Stimulated activated CD8-positive, alpha-beta memory T cell treated with anti-CD3 and anti-CD28 coated beads, Interleukin-15, amount 100 ng/mL, for 1 hour (primary cell): ENCODE measurements at regions not wholly inside any gene's neighbourhood (a gene's known extent, or its start where the extent isn't known, plus 50 kb on each side); places are given as distances from the start of the nearest gene placed in this dataset.
"Not testable (repeated sequence)": the region's sequence is repeated elsewhere in the genome, so short reads cannot be mapped to it uniquely, and the experiment has no call there.

ENCODE experiments used
- DNase-seq: peaks from one replicate; pipeline ENCODE4 v3.0.0-alpha.2; 2020; ENCODE audit warnings: low read depth

- DNase-seq = no peak
Measured at GRCh38 chr1:30527511-30528140, 195.8 kb downstream of the MATN1 start.

GRCh38 chr1:30526652-30527345 lies 196.6 kb downstream of the MATN1 start:
- DNase-seq = no peak

- no peak for DNase-seq
Measured at GRCh38 chr1:30525971-30526651, 197.3 kb downstream of the MATN1 start.

- no peak for DNase-seq
Measured at GRCh38 chr1:30525631-30525970, 197.8 kb downstream of the MATN1 start.

GRCh38 chr1:30524840-30525617 lies 198.4 kb downstream of the MATN1 start:
- no peak for DNase-seq

- not testable (repeated sequence) for DNase-seq
Measured at GRCh38 chr1:30524025-30524555, 199.3 kb downstream of the MATN1 start.

GRCh38 chr1:30523055-30524020 lies 200.0 kb downstream of the MATN1 start:
- no peak for DNase-seq

GRCh38 chr1:30522031-30523004 lies 201.1 kb downstream of the MATN1 start:
- DNase-seq = no peak

- DNase-seq = no peak
Measured at GRCh38 chr1:30521261-30521865, 202.0 kb downstream of the MATN1 start.

GRCh38 chr1:30520476-30520875 lies 202.9 kb downstream of the MATN1 start:
- no peak for DNase-seq

- no peak for DNase-seq
Measured at GRCh38 chr1:30519201-30519763, 204.1 kb downstream of the MATN1 start.

GRCh38 chr1:30518696-30519095 lies 204.7 kb downstream of the MATN1 start:
- no peak for DNase-seq

GRCh38 chr1:30518186-30518585 lies 205.2 kb downstream of the MATN1 start:
- DNase-seq = no peak

GRCh38 chr1:30517666-30518065 lies 205.7 kb downstream of the MATN1 start:
- DNase-seq = not testable (repeated sequence)

GRCh38 chr1:30517241-30517640 lies 206.1 kb downstream of the MATN1 start:
- not testable (repeated sequence) for DNase-seq

- DNase-seq = no peak
Measured at GRCh38 chr1:30516485-30516858, 206.9 kb downstream of the MATN1 start.

- DNase-seq = no peak
Measured at GRCh38 chr1:30515755-30516484, 207.5 kb downstream of the MATN1 start.

- no peak for DNase-seq
Measured at GRCh38 chr1:30514945-30515344, 208.4 kb downstream of the MATN1 start.
